ENCODE measurements at regions not wholly inside any gene's neighbourhood (a gene's known extent, or its start where the extent isn't known, plus 50 kb on each side); places are given as distances from the start of the nearest gene placed in this dataset.

- Mint-ChIP-seq H3K4me1 (ENCODE audit: low read depth) (0 out of 2 replicates have a peak, but pooled peaks cover 2% of the 10 kb centered on the region), H3K27me3 (ENCODE audit: insufficient read depth) (peaks cover 15% of the 10 kb centered on the region), H3K27ac (no peak overlapping the region), H3K36me3 (ENCODE audit: low read depth) (no peaks in the 10 kb centered on the region), H3K9me3 (no peaks in the 10 kb centered on the region), H3K4me3 (no peak overlapping the region)
- DNase-seq, result no peak
- TF ChIP-seq CTCF (IDR thresholded peaks at IDR 0.05), result no peak
Observed at GRCh38 chr20:50406610-50407136, 103.5 kb upstream of the PTPN1 start.

GRCh38 chr20:50408526-50409364, 101.4 kb upstream of the PTPN1 start:
- Mint-ChIP-seq H3K36me3 (ENCODE audit: low read depth) (no peaks in the 10 kb centered on the region), H3K27ac (no peak overlapping the region), H3K9me3 (peaks cover 10% of the 10 kb centered on the region; the same call in 1 of the 2 replicates), H3K27me3 (ENCODE audit: insufficient read depth) (peaks cover 15% of the 10 kb centered on the region), H3K4me1 (ENCODE audit: low read depth) (peaks cover 18% of the 10 kb centered on the region), H3K4me3 (no peak overlapping the region)
- DNase-seq, result no peak
- no peak for TF ChIP-seq CTCF (IDR thresholded peaks at IDR 0.05)

DNA sequence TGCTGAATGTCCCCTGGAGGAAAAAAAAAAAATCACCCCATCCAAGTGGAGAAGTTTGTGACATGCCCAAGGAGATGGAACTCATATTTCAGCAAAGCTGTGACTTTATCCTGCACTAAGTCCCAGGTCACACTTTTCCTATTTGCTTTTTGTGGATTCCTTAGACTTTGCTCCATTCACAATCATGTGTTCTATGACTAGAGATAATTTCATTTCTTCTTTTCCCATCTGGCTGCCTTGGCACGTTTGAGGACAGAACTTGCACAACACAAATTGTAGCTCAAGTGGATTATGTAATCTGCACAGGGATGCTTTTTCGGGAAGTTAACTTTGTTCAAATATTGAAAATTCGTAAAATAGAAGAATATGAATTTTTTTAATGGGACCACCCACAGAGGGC, 100.7 kb upstream of the PTPN1 start:
- no peak for DNase-seq
- H3K4me1 Mint-ChIP-seq (ENCODE audit: low read depth), result peaks cover 18% of the 10 kb centered on the region
- no peaks in the 10 kb centered on the region for H3K36me3 Mint-ChIP-seq (ENCODE audit: low read depth)
- H3K9me3 Mint-ChIP-seq, result peaks cover 15% of the 10 kb centered on the region; the same call in 1 of the 2 replicates
- H3K27me3 Mint-ChIP-seq (ENCODE audit: insufficient read depth), result peaks cover 12% of the 10 kb centered on the region
- TF ChIP-seq CTCF (IDR thresholded peaks at IDR 0.05), result no peak
- H3K4me3 Mint-ChIP-seq, result no peak overlapping the region
- no peak overlapping the region for H3K27ac Mint-ChIP-seq

GRCh38 chr20:50410343-50410742, 99.8 kb upstream of the PTPN1 start:
- Mint-ChIP-seq H3K27ac (no peak overlapping the region), H3K36me3 (ENCODE audit: low read depth) (no peaks in the 10 kb centered on the region), H3K4me1 (ENCODE audit: low read depth) (peaks cover 21% of the 10 kb centered on the region), H3K27me3 (ENCODE audit: insufficient read depth) (peaks cover 4% of the 10 kb centered on the region), H3K4me3 (no peak overlapping the region), H3K9me3 (peaks cover 15% of the 10 kb centered on the region; the same call in 1 of the 2 replicates)
- no peak for DNase-seq
- TF ChIP-seq CTCF (IDR thresholded peaks at IDR 0.05), result no peak

DNA sequence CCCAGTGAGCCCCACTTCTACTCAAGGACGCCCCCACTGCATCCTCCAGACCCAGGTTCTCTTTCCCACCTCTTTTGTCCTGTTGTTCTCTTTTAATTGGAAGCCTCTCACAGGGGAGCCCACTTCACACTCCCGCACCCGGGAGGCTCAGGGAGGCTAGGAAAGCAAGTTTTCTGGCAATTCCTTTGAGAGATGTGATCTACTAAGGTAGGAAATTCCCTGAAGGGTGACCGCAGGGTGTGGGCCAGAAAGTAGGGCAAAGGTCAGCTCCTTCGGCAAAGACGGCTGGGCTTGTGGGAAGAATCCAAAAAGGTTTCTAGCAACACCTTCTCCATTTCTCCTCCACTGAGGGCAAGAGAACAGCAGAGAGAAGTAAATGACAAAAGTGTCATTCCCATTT, 98.1 kb upstream of the PTPN1 start:
- Mint-ChIP-seq H3K9me3 (peaks cover 15% of the 10 kb centered on the region; the same call in 1 of the 2 replicates), H3K36me3 (ENCODE audit: low read depth) (no peaks in the 10 kb centered on the region), H3K4me3 (no peak overlapping the region), H3K27ac (no peak overlapping the region), H3K27me3 (ENCODE audit: insufficient read depth) (peaks cover 4% of the 10 kb centered on the region), H3K4me1 (ENCODE audit: low read depth) (peaks cover 32% of the 10 kb centered on the region)
- no peak for TF ChIP-seq CTCF (IDR thresholded peaks at IDR 0.05)
- no peak for DNase-seq

All from HFFc6 (cell line).